HEK293T (cell line): ENCODE measurements at regions not wholly inside any gene's neighbourhood (a gene's known extent, or its start where the extent isn't known, plus 50 kb on each side); places are given as distances from the start of the nearest gene placed in this dataset.
"Not testable (repeated sequence)": the region's sequence is repeated elsewhere in the genome, so short reads cannot be mapped to it uniquely, and the experiment has no call there.

Experiments
- CTCF ChIA-PET: fragments of 350-600 bp; formaldehyde crosslinking; extraction: SDS; loops from one replicate; lab custom pipeline; 2021; ENCODE audit warnings: antibody characterized with exemption, inconsistent platforms; lab: Yijun Ruan, JAX
- POLR2A ChIA-PET: fragments of 350-600 bp; formaldehyde crosslinking; extraction: SDS; loops from one replicate; lab custom pipeline; 2020; ENCODE audit warnings: antibody characterized with exemption, inconsistent platforms; lab: Yijun Ruan, JAX
- DNase-seq: peaks from one replicate; pipeline ENCODE4 v3.0.0; 2012; ENCODE audit warnings: mixed read lengths; ENCODE audit errors: extremely low spot score
- BHLHE40 ChIP-seq: fragments of 450-650 bp; IDR thresholded peaks from 2 replicates; pipeline ENCODE4 v1.6.1; 2016; ENCODE audit warnings: mild to moderate bottlenecking, moderate library complexity, borderline replicate concordance
- CTBP1 ChIP-seq: fragments of 450-650 bp; IDR thresholded peaks from 2 replicates; pipeline ENCODE4 v1.6.1; 2016; ENCODE audit warnings: borderline replicate concordance
- ELF4 ChIP-seq: fragments of 450-650 bp; IDR thresholded peaks from 2 replicates; pipeline ENCODE4 v1.6.1; 2017; ENCODE audit warnings: antibody characterized with exemption
- FOXK2 ChIP-seq: fragments of 450-650 bp; IDR thresholded peaks from 2 replicates; pipeline ENCODE4 v1.6.1; 2016; ENCODE audit warnings: mild to moderate bottlenecking
- L3MBTL2 ChIP-seq: fragments of 450-650 bp; conservative IDR thresholded peaks from 2 replicates; pipeline ENCODE4 v1.6.1; 2016; ENCODE audit warnings: mild to moderate bottlenecking
- LEF1 ChIP-seq: fragments of 450-650 bp; IDR thresholded peaks from 2 replicates; pipeline ENCODE4 v1.6.1; 2017; ENCODE audit warnings: mild to moderate bottlenecking, borderline replicate concordance
- SUZ12 ChIP-seq: fragments of 450-650 bp; IDR thresholded peaks from 2 replicates; pipeline ENCODE4 v1.6.1; 2016; ENCODE audit warnings: mild to moderate bottlenecking
- ZNF384 ChIP-seq: fragments of 450-650 bp; IDR thresholded peaks from 2 replicates; pipeline ENCODE4 v1.6.1; 2016

DNA sequence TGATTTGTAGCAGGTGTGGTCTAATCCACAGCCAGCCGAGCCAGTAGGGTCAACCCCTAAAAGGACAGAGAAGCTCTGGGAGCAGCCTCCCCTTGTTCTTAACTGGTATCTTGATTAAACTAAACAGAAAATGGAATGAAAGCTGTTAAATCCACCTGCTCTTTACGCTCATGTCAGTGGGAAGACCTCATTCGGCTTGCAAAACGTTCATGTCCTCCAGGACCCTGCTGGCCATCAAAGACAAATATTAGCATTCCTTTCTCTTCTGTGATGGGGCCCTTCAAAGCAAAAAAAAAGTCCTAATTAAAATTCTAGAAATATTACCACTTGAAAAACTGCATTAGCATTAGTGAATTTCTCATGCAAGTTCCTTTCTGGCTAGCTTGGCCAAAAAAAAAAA lies 355.0 kb downstream of the ANAPC1 start:
- POLR2A ChIA-PET, CTCF ChIA-PET, DNase-seq: not testable (repeated sequence)

GRCh38 chr2:111530239-111530965 lies 353.6 kb downstream of the ANAPC1 start:
- DNase-seq, CTCF ChIA-PET, POLR2A ChIA-PET: not testable (repeated sequence)

GRCh38 chr2:111532682-111533556 lies 351.1 kb downstream of the ANAPC1 start:
- POLR2A ChIA-PET, CTCF ChIA-PET, DNase-seq: not testable (repeated sequence)

- CTCF ChIA-PET, DNase-seq, POLR2A ChIA-PET: not testable (repeated sequence)
Observed at GRCh38 chr2:111533557-111534247, 350.3 kb downstream of the ANAPC1 start.

DNA sequence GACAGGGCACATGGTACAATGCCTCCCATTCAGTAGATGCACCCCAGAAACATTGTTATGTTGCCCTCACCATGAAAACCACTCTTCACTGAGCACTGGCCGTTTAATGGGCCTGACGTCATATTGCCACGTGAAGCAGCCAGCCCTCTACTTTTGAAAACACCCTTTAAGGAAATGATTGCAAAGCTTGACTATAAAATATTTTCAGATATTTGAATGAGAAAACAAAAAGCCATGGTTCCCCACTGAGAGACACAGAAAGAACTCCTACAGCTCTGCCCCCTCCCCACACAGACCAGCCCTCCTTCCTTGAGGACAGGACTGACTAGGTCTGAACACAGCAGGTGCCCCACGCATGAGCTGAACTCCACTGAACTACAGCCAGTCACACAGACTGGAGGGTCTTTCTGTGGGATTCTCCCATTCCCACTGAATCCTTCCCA lies 349.1 kb downstream of the ANAPC1 start:
- no peak for DNase-seq
- POLR2A ChIA-PET, result no interaction called here
- TF ChIP-seq BHLHE40 (no peak), L3MBTL2 (0 out of 2 replicates have a peak, but pooled peaks have one; percentile 40)
- CTCF ChIA-PET, result no interaction called here

DNA sequence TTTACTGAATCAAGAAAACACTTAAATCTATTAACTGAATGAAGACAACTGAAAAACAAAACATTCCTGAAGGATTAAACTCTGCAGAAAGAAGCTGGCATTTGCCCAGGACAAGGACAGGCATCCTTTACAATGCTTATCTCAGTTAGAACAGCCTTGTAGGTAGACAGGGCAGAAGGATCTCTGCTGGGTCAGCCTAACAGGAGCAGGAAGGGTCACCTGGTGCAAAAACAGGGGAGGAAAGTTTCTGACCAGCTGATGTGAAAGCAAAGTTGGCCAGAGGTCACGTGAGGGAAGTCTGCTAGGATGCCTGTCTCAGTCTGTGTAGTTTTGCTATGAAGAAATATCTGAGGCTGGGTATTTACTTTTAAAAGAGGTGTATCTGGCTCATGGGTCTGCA lies 348.6 kb downstream of the ANAPC1 start:
- POLR2A ChIA-PET, result no interaction called here
- CTCF ChIA-PET, result no interaction called here
- DNase-seq, result no peak
- no peak for TF ChIP-seq CTBP1
- TF ChIP-seq ZNF384, result no peak

DNA sequence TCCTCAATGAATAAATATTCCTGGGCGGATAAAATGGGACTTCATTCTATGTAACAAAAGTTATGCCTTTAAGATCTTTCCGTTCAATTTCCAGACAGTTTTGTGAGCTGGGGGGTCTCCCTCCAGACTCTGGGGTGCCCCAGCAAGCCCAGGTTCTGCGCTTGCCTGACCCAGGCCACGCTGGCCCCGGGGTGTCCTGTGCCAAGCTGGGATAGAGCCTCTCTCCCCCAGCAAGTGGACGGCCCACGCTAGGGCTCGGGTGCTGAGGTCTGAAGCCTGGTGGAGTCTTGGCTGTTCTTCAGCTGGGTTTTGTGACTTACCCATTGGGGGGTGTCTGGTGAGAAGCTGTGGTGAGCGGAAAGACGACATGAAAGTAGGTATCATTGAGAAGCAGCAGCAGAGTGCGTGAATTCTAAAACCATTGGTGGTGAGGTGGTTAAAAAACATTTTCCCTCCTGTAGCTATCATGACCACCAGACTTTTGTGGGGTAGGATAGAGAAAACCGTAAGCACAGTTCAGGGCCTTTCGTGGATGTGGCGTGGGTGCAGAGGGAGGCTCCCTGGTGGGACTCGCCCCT lies 346.8 kb downstream of the ANAPC1 start:
- ChIA-PET CTCF (no interaction called here), POLR2A (no interaction called here)
- no peak for TF ChIP-seq FOXK2
- no peak for TF ChIP-seq LEF1
- TF ChIP-seq SUZ12, result no peak
- no peak for TF ChIP-seq ELF4
- DNase-seq, result no peak

DNA sequence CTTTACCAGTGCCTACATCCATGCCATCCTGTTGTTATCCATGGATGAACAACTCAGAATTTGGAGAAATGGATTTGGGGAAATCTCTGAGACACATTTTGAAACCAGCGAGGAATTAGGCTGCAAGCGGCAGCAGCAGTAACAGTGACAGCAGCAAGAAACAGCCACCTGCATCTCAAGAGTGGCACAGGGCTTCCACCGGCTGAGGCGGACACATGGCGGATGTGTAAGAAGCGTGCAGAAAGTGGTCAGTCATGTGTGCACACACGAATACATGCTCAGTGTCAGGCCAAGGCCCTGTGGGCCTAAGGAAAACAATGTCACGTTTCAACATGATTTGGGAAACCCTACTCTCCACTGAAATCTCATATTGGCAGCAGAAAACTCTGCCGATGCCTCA lies 344.0 kb downstream of the ANAPC1 start:
- CTCF ChIA-PET, POLR2A ChIA-PET, DNase-seq: not testable (repeated sequence)

GRCh38 chr2:111542120-111542774 lies 341.7 kb downstream of the ANAPC1 start:
- CTCF ChIA-PET, DNase-seq, POLR2A ChIA-PET: not testable (repeated sequence)

- POLR2A ChIA-PET, DNase-seq, CTCF ChIA-PET: not testable (repeated sequence)
Observed at GRCh38 chr2:111544006-111544405, 340.0 kb downstream of the ANAPC1 start.

- DNase-seq, POLR2A ChIA-PET, CTCF ChIA-PET: not testable (repeated sequence)
Observed at GRCh38 chr2:111545723-111546431, 338.1 kb downstream of the ANAPC1 start.

DNA sequence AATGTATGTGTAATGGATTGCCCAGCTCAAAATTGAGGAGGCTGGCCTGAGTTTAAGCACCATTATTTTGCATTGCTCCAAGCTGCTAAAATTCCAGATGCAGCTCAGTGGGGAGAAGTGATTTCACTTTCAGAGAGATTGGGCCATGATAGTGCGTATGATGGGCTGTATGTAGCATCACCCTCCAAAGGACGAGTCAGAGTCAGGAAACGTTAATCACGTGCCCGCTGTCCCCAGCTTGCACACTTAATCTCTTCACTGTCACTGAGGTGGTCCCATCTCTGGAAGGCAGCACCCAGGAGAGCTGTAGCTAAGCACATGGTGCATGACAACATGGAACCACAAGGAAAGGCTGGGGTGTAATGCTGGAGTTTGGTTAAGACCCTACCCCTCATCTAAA lies 337.4 kb downstream of the ANAPC1 start:
- DNase-seq, POLR2A ChIA-PET, CTCF ChIA-PET: not testable (repeated sequence)

DNA sequence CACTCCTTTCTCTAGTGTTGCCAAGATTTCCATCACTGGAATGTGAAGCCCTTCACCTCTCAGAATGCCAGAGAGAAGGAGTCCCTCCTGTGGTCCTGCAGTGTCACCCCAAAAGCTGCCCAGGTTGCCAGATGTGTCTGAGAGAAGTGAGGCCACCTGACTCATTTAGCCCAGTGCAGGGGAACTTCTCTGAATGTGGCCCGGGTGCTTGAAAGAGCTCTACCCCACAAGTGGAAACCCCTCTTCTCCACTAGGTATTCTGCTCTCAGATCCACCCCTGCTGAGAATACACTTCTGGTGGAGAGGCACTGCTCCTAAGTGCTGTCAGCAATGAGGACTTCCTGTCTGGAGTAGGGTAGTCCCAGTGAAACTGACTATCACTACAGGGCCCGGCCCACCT lies 334.8 kb downstream of the ANAPC1 start:
- DNase-seq, CTCF ChIA-PET, POLR2A ChIA-PET: not testable (repeated sequence)

- CTCF ChIA-PET, DNase-seq, POLR2A ChIA-PET: not testable (repeated sequence)
Observed at GRCh38 chr2:111551428-111551827, 332.6 kb downstream of the ANAPC1 start.

DNA sequence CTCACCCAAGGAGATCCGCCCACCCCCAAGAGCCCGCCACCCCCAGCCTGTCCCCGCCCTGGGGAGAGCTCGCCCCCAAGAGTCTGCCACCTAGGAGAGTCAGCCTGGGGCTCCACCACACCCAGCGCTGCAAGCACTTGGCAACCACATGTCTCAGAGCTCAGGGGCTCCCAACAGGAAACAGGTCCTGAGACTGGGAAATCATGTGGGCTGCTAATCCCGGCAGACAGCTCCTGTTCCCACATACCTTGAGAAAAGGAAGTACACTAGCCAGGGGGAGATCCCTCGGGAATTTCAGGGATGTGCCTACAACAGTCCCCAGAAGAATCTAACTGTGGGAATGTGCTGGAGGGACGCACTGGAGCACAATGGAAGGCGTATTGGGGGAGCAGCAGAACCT lies 331.4 kb downstream of the ANAPC1 start:
- POLR2A ChIA-PET, CTCF ChIA-PET, DNase-seq: not testable (repeated sequence)
